Esophagus squamous epithelium (tissue), 5 donors: ENCODE measurements at regions not wholly inside any gene's neighbourhood (a gene's known extent, or its start where the extent isn't known, plus 50 kb on each side); places are given as distances from the start of the nearest gene placed in this dataset.
"Not testable (repeated sequence)": the region's sequence is repeated elsewhere in the genome, so short reads cannot be mapped to it uniquely, and the experiment has no call there.

Experiments used
- DNase-seq: peaks from one replicate; lab custom pipeline; 2025; lab: John Stamatoyannopoulos, UW
- H3K27ac ChIP-seq, 4 donors: fragments of 200-600 bp; sonication (generic); one replicate each; pipeline ENCODE4 v1.5.1; 2016 to 2019; ENCODE audit warnings: mild to moderate bottlenecking in 1 of 4
- H3K27me3 ChIP-seq, 4 donors: fragments of 200-600 bp; sonication (generic); 1 replicate in 3 of 4; 2 replicates in 1 of 4; pipeline versions ENCODE4 v1.5.1 to v1.6.0; 2017 to 2021; ENCODE audit warnings: antibody characterized with exemption in 1 of 4
- H3K36me3 ChIP-seq, 3 donors: fragments of 200-600 bp; sonication (generic); one replicate each; pipeline ENCODE4 v1.5.1; 2016 to 2019
- H3K4me1 ChIP-seq, 3 donors: fragments of 200-600 bp; sonication (generic); one replicate each; pipeline ENCODE4 v1.5.1; 2017 to 2019
- H3K4me3 ChIP-seq, 4 donors: fragments of 200-600 bp; sonication (generic); 1 replicate in 3 of 4; 2 replicates in 1 of 4; pipeline ENCODE4 v1.5.1; 2016 to 2019; ENCODE audit warnings: mild to moderate bottlenecking in 2 of 4, moderate library complexity in 1 of 4
- H3K9me3 ChIP-seq, 3 donors: fragments of 200-600 bp; sonication (generic); one replicate each; pipeline ENCODE4 v1.5.1; 2016 to 2019
- POLR2A ChIP-seq, 4 donors: fragments of 450-650 bp; IDR thresholded peaks; one replicate each; pipeline ENCODE4 v1.6.1; 2017; ENCODE audit warnings: antibody characterized with exemption in 4 of 4, mild to moderate bottlenecking in 4 of 4, moderate library complexity in 3 of 4
- WGBS, 2 donors: methylation state at CpG; one replicate each; pipeline ENCODE4 v1.1.5; 2018; 5-methylcytosine and 5-hydroxymethylcytosine counted together
- intact Hi-C: fragments of 100-400 bp; cut with DNase I; formaldehyde crosslinking; loops from one replicate; pipeline ENCODE4 v1.15.0; 2022
- TF ChIP-seq, protein P1 (sequence below), 6 experiments: fragments of 450-650 bp in 4 of 6; fragments of 200-600 bp in 2 of 6; sonication (generic) in 2 of 6; IDR thresholded peaks; one replicate each; pipeline ENCODE4 v1.5.1; 2016 to 2019; ENCODE audit warnings: antibody characterized with exemption in 6 of 6, mild to moderate bottlenecking in 4 of 6, moderate library complexity in 4 of 6
- donor health status: DM: yes; HTN: yes; CAD: no.

DNA sequence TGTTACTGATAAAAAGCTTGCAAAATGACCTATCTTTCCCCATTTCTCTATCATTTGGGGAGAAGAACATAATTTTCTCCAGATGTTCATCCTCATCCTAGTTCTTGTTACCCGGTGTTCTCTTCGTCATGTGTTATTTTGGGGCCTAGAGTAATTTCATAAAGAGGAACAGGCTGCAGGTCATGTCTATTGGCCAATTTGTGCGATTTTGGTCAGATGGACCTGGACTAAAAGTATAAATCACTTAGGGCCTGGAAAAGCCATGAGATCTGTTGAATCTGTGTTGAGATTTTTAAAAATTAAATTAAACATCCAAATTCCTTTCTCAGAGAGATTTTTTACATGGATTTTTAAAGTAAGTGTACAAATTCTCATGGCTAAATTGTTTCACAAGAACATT lies 241.3 kb upstream of the PLXNA2 start:
- Histone ChIP-seq H3K36me3 (no peaks in the 10 kb centered on the region), H3K4me1 (no peaks in the 10 kb centered on the region), H3K27ac (no peak overlapping the region), H3K27me3 (no peaks in the 10 kb centered on the region), H3K9me3 (no peaks in the 10 kb centered on the region), H3K4me3 (no peak overlapping the region)
- TF ChIP-seq POLR2A (IDR thresholded peaks at IDR 0.05), result no peak
- TF ChIP-seq, protein P1, sequence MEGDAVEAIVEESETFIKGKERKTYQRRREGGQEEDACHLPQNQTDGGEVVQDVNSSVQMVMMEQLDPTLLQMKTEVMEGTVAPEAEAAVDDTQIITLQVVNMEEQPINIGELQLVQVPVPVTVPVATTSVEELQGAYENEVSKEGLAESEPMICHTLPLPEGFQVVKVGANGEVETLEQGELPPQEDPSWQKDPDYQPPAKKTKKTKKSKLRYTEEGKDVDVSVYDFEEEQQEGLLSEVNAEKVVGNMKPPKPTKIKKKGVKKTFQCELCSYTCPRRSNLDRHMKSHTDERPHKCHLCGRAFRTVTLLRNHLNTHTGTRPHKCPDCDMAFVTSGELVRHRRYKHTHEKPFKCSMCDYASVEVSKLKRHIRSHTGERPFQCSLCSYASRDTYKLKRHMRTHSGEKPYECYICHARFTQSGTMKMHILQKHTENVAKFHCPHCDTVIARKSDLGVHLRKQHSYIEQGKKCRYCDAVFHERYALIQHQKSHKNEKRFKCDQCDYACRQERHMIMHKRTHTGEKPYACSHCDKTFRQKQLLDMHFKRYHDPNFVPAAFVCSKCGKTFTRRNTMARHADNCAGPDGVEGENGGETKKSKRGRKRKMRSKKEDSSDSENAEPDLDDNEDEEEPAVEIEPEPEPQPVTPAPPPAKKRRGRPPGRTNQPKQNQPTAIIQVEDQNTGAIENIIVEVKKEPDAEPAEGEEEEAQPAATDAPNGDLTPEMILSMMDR (IDR thresholded peaks at IDR 0.05), result no peak
- intact Hi-C loops, result no loop called here
- DNase-seq, result no peak
- 78 to 86% methylated on average over 3 of the region's 3 CpGs for WGBS, 2 donors

- Histone ChIP-seq H3K4me1 (no peaks in the 10 kb centered on the region), H3K27ac (no peak overlapping the region), H3K27me3 (no peaks in the 10 kb centered on the region), H3K4me3 (no peak overlapping the region), H3K9me3 (no peaks in the 10 kb centered on the region), H3K36me3 (no peaks in the 10 kb centered on the region)
- TF ChIP-seq, protein P1 (IDR thresholded peaks at IDR 0.05), result no peak
- TF ChIP-seq POLR2A (IDR thresholded peaks at IDR 0.05), result no peak
- intact Hi-C loops, result no loop called here
- no peak for DNase-seq
Measured at GRCh38 chr1:208486677-208487076, 242.5 kb upstream of the PLXNA2 start.

DNA sequence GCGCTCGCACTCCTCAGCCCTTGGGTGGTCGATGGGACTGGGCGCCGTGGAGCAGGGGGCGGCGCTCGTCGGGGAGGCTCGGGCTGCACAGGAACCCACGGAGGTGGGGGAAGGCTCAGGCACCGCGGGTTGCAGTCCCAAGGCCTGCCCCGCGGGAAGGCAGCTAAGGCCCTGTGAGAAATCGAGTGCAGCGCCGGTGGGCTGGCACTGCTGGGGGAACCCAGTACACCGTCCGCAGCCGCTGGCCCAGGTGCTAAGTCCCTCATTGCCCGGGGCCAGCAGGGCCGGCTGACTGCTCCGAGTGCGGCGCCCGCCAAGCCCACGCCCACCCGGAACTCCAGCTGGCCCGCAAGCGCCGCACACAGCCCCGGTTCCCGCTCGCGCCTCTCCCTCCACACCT lies 244.2 kb upstream of the PLXNA2 start:
- H3K4me3 ChIP-seq, DNase-seq, H3K27me3 ChIP-seq, H3K27ac ChIP-seq, H3K4me1 ChIP-seq, H3K9me3 ChIP-seq, H3K36me3 ChIP-seq, intact Hi-C loops: not testable (repeated sequence)
- no CpG with 5 or more reads among the region's 36 CpGs for WGBS, 2 donors

GRCh38 chr1:208496467-208497371 lies 252.5 kb upstream of the PLXNA2 start:
- intact Hi-C loops, result no loop called here
- no peak for DNase-seq
- Histone ChIP-seq H3K27me3 (no peaks in the 10 kb centered on the region), H3K4me3 (no peak overlapping the region), H3K9me3 (no peaks in the 10 kb centered on the region), H3K27ac (peak overlapping the region in 2 of 4 donors; percentile 7 to 61), H3K4me1 (peaks cover 6 to 28% (median 6%) of the 10 kb centered on the region in 3 donors), H3K36me3 (no peaks in the 10 kb centered on the region)
- TF ChIP-seq, protein P1 (IDR thresholded peaks at IDR 0.05), result no peak
- TF ChIP-seq POLR2A (IDR thresholded peaks at IDR 0.05), result no peak
- 64 to 73% methylated on average over 6 to 10 of the region's 12 CpGs for WGBS, 2 donors

GRCh38 chr1:208497866-208498541 lies 253.8 kb upstream of the PLXNA2 start:
- TF ChIP-seq, protein P1 (IDR thresholded peaks at IDR 0.05), result no peak
- TF ChIP-seq POLR2A (IDR thresholded peaks at IDR 0.05), result no peak
- WGBS, 2 donors, result 47 to 73% methylated on average over 4 of the region's 4 CpGs
- Histone ChIP-seq H3K36me3 (no peaks in the 10 kb centered on the region), H3K4me3 (no peak overlapping the region), H3K27ac (no peak overlapping the region), H3K27me3 (no peaks in the 10 kb centered on the region), H3K4me1 (peaks cover 6 to 28% (median 6%) of the 10 kb centered on the region in 3 donors), H3K9me3 (no peaks in the 10 kb centered on the region)
- intact Hi-C loops, result no loop called here
- DNase-seq, result no peak
